PFSK-1 (cell line): ENCODE measurements at regions not wholly inside any gene's neighbourhood (a gene's known extent, or its start where the extent isn't known, plus 50 kb on each side); places are given as distances from the start of the nearest gene placed in this dataset.

Source experiments
- FOXP2 ChIP-seq: optimal IDR thresholded peaks from 2 replicates; pipeline ENCODE3; 2011; ENCODE audit warnings: borderline replicate concordance, control low read depth, inconsistent platforms; ENCODE audit not compliant: insufficient read depth; ENCODE audit errors: extremely low read length, extremely low read depth
- POLR2AphosphoS5 ChIP-seq: IDR thresholded peaks from 2 replicates; pipeline ENCODE4 v1.6.1; 2012; ENCODE audit warnings: low read depth, mild to moderate bottlenecking, control low read depth, low read length, moderate library complexity
- REST ChIP-seq, 2 experiments: IDR thresholded peaks; 2 replicates each; pipeline versions ENCODE4 v1.6.1 to v1.8.0; 2011 to 2012; ENCODE audit warnings: low read depth in 2 of 2, low read length in 2 of 2, control low read depth in 1 of 2, inconsistent platforms in 1 of 2, mild to moderate bottlenecking in 1 of 2, moderate library complexity in 1 of 2; ENCODE audit not compliant: insufficient read depth in 1 of 2
- SIN3A ChIP-seq: IDR thresholded peaks from 2 replicates; pipeline ENCODE4 v1.6.1; 2012; ENCODE audit warnings: mild to moderate bottlenecking, low read length, moderate library complexity, borderline replicate concordance; ENCODE audit not compliant: insufficient read depth
- TAF1 ChIP-seq: IDR thresholded peaks from 2 replicates; pipeline ENCODE4 v1.6.1; 2012; ENCODE audit warnings: low read length, control low read depth, borderline replicate concordance; ENCODE audit not compliant: insufficient read depth

- no peak for TF ChIP-seq TAF1
- no peak for TF ChIP-seq POLR2AphosphoS5
- TF ChIP-seq FOXP2: no peak
- no peak for TF ChIP-seq SIN3A
- no peak for TF ChIP-seq REST (IDR thresholded peaks at IDR 0.05; ENCODE audit: insufficient read depth in 1 of 2, low read depth in 2 of 2, low read length in 2 of 2)
Observed at GRCh38 chr10:42482411-42482810, 156.0 kb downstream of the ZNF33B start.

DNA sequence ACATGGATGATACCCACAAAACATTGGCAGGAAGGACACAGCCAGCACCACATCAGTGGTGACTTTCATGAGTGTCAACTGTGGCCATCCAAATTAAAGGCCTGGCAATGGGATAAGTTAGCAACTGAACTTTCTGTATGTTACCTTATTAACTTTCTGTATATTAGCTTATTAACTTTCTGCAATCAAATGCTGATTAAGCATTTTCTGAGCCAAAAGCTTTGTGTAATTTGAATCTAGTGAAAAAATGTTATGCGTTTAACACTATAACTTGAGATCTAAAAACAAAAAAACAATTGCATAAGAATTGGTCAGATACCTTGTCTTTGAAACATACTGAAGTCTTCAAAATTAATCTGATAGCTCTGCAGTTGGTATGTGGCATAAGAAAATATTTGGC is 159.3 kb downstream of the ZNF33B start:
- TF ChIP-seq POLR2AphosphoS5 (no peak), SIN3A (no peak), REST (IDR thresholded peaks at IDR 0.05; ENCODE audit: insufficient read depth in 1 of 2, low read depth in 2 of 2, low read length in 2 of 2) (no peak), FOXP2 (no peak), TAF1 (no peak)

- TF ChIP-seq TAF1 (no peak), SIN3A (no peak), POLR2AphosphoS5 (no peak), REST (IDR thresholded peaks at IDR 0.05; ENCODE audit: insufficient read depth in 1 of 2, low read depth in 2 of 2, low read length in 2 of 2) (no peak), FOXP2 (no peak)
Observed at GRCh38 chr10:42477170-42477569, 161.2 kb downstream of the ZNF33B start.

DNA sequence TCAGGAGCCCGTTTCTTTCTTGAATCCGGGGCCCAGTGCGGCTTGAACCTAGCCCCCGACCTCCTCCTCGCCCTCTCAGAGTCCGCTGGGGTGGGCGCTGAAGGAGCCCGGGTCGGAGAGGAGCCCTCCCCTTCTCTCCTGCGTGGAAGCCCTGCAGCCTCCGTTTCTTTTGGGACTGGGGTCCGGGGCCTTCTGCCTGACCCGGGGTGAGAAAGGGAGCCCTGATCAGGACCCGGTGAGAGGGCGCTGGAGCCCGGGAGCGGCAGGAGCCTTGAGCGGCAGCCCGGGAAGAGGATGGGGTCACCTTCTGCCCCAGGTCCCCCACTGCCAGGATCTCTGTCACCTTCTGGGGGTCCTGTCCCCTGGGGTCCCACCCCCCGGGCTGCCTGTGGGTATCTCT is 162.3 kb downstream of the ZNF33B start:
- no peak for TF ChIP-seq TAF1
- TF ChIP-seq REST (IDR thresholded peaks at IDR 0.05; ENCODE audit: insufficient read depth in 1 of 2, low read depth in 2 of 2, low read length in 2 of 2): no peak
- TF ChIP-seq FOXP2: no peak
- TF ChIP-seq SIN3A: no peak
- no peak for TF ChIP-seq POLR2AphosphoS5
